ENCODE measurements at regions not wholly inside any gene's neighbourhood (a gene's known extent, or its start where the extent isn't known, plus 50 kb on each side); places are given as distances from the start of the nearest gene placed in this dataset.

DNA sequence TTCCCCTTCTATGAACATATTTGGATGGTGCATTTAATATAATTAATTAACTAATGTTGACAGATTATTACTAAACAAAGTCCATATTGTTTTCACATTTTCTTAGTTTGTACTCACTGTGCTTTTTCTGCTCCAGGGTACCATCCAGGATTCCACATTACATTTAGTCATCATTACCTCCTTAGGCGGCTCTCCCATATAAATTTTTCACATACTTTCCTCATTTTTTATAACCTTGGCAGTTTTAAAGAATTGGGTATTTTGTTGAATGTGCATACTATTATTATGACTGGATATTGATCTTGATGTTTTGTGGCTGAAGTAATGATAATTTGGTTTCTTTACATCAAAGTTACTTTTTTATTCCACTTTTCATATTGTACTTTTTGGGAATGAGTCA is 755.6 kb upstream of the ANO3 start:
- no peak for TF ChIP-seq EP300 (IDR thresholded peaks at IDR 0.05)
- TF ChIP-seq, protein P1, sequence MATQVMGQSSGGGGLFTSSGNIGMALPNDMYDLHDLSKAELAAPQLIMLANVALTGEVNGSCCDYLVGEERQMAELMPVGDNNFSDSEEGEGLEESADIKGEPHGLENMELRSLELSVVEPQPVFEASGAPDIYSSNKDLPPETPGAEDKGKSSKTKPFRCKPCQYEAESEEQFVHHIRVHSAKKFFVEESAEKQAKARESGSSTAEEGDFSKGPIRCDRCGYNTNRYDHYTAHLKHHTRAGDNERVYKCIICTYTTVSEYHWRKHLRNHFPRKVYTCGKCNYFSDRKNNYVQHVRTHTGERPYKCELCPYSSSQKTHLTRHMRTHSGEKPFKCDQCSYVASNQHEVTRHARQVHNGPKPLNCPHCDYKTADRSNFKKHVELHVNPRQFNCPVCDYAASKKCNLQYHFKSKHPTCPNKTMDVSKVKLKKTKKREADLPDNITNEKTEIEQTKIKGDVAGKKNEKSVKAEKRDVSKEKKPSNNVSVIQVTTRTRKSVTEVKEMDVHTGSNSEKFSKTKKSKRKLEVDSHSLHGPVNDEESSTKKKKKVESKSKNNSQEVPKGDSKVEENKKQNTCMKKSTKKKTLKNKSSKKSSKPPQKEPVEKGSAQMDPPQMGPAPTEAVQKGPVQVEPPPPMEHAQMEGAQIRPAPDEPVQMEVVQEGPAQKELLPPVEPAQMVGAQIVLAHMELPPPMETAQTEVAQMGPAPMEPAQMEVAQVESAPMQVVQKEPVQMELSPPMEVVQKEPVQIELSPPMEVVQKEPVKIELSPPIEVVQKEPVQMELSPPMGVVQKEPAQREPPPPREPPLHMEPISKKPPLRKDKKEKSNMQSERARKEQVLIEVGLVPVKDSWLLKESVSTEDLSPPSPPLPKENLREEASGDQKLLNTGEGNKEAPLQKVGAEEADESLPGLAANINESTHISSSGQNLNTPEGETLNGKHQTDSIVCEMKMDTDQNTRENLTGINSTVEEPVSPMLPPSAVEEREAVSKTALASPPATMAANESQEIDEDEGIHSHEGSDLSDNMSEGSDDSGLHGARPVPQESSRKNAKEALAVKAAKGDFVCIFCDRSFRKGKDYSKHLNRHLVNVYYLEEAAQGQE (IDR thresholded peaks at IDR 0.05), result no peak
- TF ChIP-seq, protein P2, sequence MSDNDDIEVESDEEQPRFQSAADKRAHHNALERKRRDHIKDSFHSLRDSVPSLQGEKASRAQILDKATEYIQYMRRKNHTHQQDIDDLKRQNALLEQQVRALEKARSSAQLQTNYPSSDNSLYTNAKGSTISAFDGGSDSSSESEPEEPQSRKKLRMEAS (IDR thresholded peaks at IDR 0.05), result no peak

Measured in A549 (cell line).